B cell (primary cell): ENCODE measurements at regions not wholly inside any gene's neighbourhood (a gene's known extent, or its start where the extent isn't known, plus 50 kb on each side); places are given as distances from the start of the nearest gene placed in this dataset.

Source experiments
- ATAC-seq: fragments of 200-7000 bp; cut with Tn5 transposase; one replicate; pipeline ENCODE4 v1.10.0; 2021; ENCODE audit warnings: low read depth, mild to moderate bottlenecking, moderate number of reproducible peaks, moderate library complexity
- CTCF ChIA-PET: fragments of 350-600 bp; sonication (Branson Sonifier 250); formaldehyde crosslinking; loops from one replicate; lab custom pipeline; 2021; ENCODE audit warnings: antibody characterized with exemption, inconsistent platforms; lab: Charles Lee
- POLR2A ChIA-PET: fragments of 350-600 bp; sonication (Branson Sonifier 250); formaldehyde crosslinking; loops from one replicate; lab custom pipeline; 2021; ENCODE audit warnings: antibody characterized with exemption; lab: Charles Lee
- DNase-seq: peaks from one replicate; pipeline ENCODE4 v3.0.0; 2013
- H2AFZ ChIP-seq: 2 replicates; pipeline ENCODE4 v1.6.1; 2012; ENCODE audit warnings: mild to moderate bottlenecking, low read depth, low read length; ENCODE audit not compliant: insufficient read depth, poor library complexity, severe bottlenecking
- H3K27ac ChIP-seq, 2 donors: 1 replicate in 1 of 2; 2 replicates in 1 of 2; pipeline ENCODE4 v1.5.1; 2012 to 2013; ENCODE audit warnings: low read length in 2 of 2, mild to moderate bottlenecking in 2 of 2, moderate library complexity in 1 of 2
- H3K27me3 ChIP-seq, 4 experiments: fragments of 200-600 bp in 1 of 4; sonication (generic) in 1 of 4; replicated peaks in 1 of 4; 1 replicate in 2 of 4; 2 replicates in 2 of 4; pipeline versions ENCODE4 v1.6.1 to v1.7.0; 2013 to 2016; ENCODE audit warnings: low read length in 3 of 4, mild to moderate bottlenecking in 2 of 4, mixed read lengths in 1 of 4, moderate library complexity in 1 of 4; ENCODE audit not compliant: insufficient read depth in 4 of 4, control insufficient read depth in 3 of 4; ENCODE audit errors: control extremely low read depth in 1 of 4
- H3K36me3 ChIP-seq, 2 experiments: replicated peaks in 1 of 2; 1 replicate in 1 of 2; 2 replicates in 1 of 2; pipeline versions ENCODE4 v1.6.1 to v1.7.1; 2013; ENCODE audit warnings: low read length in 1 of 2; ENCODE audit not compliant: insufficient read depth in 2 of 2, control insufficient read depth in 1 of 2; ENCODE audit errors: control extremely low read depth in 1 of 2, extremely low read depth in 1 of 2
- H3K4me1 ChIP-seq, 2 donors: fragments of 200-600 bp in 1 of 2; sonication (generic) in 1 of 2; 1 replicate in 1 of 2; 2 replicates in 1 of 2; pipeline versions ENCODE4 v1.5.1 to v1.6.1; 2013 to 2017; ENCODE audit warnings: low read length in 2 of 2; ENCODE audit not compliant: control insufficient read depth in 2 of 2, insufficient read depth in 2 of 2
- H3K4me2 ChIP-seq: replicated peaks from 2 replicates; pipeline ENCODE3; 2012; ENCODE audit warnings: mild to moderate bottlenecking, low read depth, low read length; ENCODE audit not compliant: poor library complexity, severe bottlenecking
- H3K4me3 ChIP-seq, 5 experiments: fragments of 200-600 bp in 1 of 5; sonication (generic) in 1 of 5; 1 replicate in 3 of 5; 2 replicates in 2 of 5; pipeline versions ENCODE4 v1.5.1 to v1.7.0; 2011 to 2016; ENCODE audit warnings: low read length in 4 of 5, mild to moderate bottlenecking in 4 of 5, low read depth in 2 of 5, control low read depth in 1 of 5, moderate library complexity in 1 of 5; ENCODE audit not compliant: insufficient read depth in 1 of 5; ENCODE audit errors: control extremely low read depth in 1 of 5, extremely low read depth in 1 of 5
- H3K79me2 ChIP-seq: fragments of 200-600 bp; sonication (generic); one replicate; pipeline ENCODE4 v1.6.0; 2016; ENCODE audit warnings: low read length; ENCODE audit not compliant: control insufficient read depth, insufficient read depth
- H3K9ac ChIP-seq: fragments of 200-600 bp; sonication (generic); 2 replicates; pipeline ENCODE4 v1.6.1; 2017; ENCODE audit warnings: mild to moderate bottlenecking, low read length, moderate library complexity
- H3K9me3 ChIP-seq, 3 donors: one replicate each; pipeline versions ENCODE4 v1.6.1 to v1.7.1; 2013; ENCODE audit warnings: low read length in 2 of 3; ENCODE audit not compliant: control insufficient read depth in 2 of 3, insufficient read depth in 1 of 3; ENCODE audit errors: control extremely low read depth in 1 of 3
- H4K20me1 ChIP-seq: 2 replicates; pipeline ENCODE4 v1.6.0; 2012; ENCODE audit warnings: mild to moderate bottlenecking, low read length; ENCODE audit not compliant: insufficient read depth, control insufficient read depth, poor library complexity, severe bottlenecking
- H3K27ac Mint-ChIP-seq: one replicate; pipeline ENCODE4 v1.8.0; 2021; ENCODE audit warnings: mixed read lengths
- H3K27me3 Mint-ChIP-seq: one replicate; pipeline ENCODE4 v1.8.0; 2021; ENCODE audit warnings: mixed read lengths
- H3K4me1 Mint-ChIP-seq: one replicate; pipeline ENCODE4 v1.8.0; 2021; ENCODE audit warnings: mixed read lengths
- H3K4me3 Mint-ChIP-seq: one replicate; pipeline ENCODE4 v1.8.0; 2021; ENCODE audit warnings: mixed read lengths
- H3K9me3 Mint-ChIP-seq: one replicate; pipeline ENCODE4 v1.8.0; 2022; ENCODE audit warnings: mixed read lengths; ENCODE audit not compliant: insufficient read depth
- EZH2 ChIP-seq: IDR thresholded peaks from 2 replicates; pipeline ENCODE4 v1.6.1; 2012; ENCODE audit warnings: borderline replicate concordance, low read depth, mild to moderate bottlenecking, moderate library complexity, low read length; ENCODE audit not compliant: insufficient read depth, poor library complexity, severe bottlenecking
- WGBS: methylation state at CpG from one replicate; pipeline ENCODE4 v1.1.5; 2013; ENCODE audit warnings: missing lambda C conversion rate; ENCODE audit not compliant: insufficient coverage; 5-methylcytosine and 5-hydroxymethylcytosine counted together
- intact Hi-C: fragments of 100-400 bp; cut with micrococcal nuclease; formaldehyde crosslinking; loops from one replicate; pipeline ENCODE4 v1.10.0; 2022
- TF ChIP-seq, protein P1 (sequence below): fragments of 200-600 bp; IDR thresholded peaks from one replicate; pipeline ENCODE4 v1.8.0; 2022; ENCODE audit warnings: antibody characterized with exemption, mild to moderate bottlenecking

DNA sequence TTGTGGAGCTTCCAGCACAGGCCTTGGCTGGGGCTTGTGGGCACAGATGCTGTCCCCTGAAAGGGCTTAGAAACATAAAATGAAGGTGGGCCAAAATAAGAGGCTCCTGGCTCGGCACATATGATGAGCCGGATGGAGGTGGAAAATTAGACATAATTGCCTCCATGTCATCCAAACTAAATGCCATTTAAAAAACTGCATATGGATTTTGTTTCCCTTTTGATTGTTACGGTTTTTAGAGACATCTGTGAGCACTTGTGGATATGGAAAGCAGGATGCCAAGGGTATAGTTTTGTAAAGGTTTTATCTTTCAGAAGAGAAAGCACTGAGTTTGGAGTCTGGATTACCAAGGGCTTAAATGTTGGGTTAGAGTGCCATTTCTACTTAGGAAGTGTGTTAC is 498.3 kb downstream of the RIT2 start:
- Histone ChIP-seq H4K20me1 (no peaks in the 10 kb centered on the region), H3K9ac (no peak overlapping the region), H3K9me3 (no peaks in the 10 kb centered on the region), H3K4me2 (no peak overlapping the region), H3K27ac (no peak overlapping the region), H3K36me3 (no peaks in the 10 kb centered on the region), H3K4me1 (no peaks in the 10 kb centered on the region), H3K27me3 (no peaks in the 10 kb centered on the region), H3K79me2 (no peaks in the 10 kb centered on the region), H3K4me3 (no peak overlapping the region), H2AFZ (no peak overlapping the region)
- Mint-ChIP-seq H3K27ac (no peak overlapping the region), H3K4me3 (no peak overlapping the region), H3K9me3 (no peaks in the 10 kb centered on the region), H3K4me1 (no peaks in the 10 kb centered on the region), H3K27me3 (no peaks in the 10 kb centered on the region)
- TF ChIP-seq, protein P1, sequence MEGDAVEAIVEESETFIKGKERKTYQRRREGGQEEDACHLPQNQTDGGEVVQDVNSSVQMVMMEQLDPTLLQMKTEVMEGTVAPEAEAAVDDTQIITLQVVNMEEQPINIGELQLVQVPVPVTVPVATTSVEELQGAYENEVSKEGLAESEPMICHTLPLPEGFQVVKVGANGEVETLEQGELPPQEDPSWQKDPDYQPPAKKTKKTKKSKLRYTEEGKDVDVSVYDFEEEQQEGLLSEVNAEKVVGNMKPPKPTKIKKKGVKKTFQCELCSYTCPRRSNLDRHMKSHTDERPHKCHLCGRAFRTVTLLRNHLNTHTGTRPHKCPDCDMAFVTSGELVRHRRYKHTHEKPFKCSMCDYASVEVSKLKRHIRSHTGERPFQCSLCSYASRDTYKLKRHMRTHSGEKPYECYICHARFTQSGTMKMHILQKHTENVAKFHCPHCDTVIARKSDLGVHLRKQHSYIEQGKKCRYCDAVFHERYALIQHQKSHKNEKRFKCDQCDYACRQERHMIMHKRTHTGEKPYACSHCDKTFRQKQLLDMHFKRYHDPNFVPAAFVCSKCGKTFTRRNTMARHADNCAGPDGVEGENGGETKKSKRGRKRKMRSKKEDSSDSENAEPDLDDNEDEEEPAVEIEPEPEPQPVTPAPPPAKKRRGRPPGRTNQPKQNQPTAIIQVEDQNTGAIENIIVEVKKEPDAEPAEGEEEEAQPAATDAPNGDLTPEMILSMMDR = no peak
- no peak for TF ChIP-seq EZH2
- CTCF ChIA-PET = no interaction called here
- intact Hi-C loops = no loop called here
- POLR2A ChIA-PET = no interaction called here
- 71% methylated on average over 1 of the region's 3 CpGs for WGBS
- DNase-seq (no peak), ATAC-seq (no peak)

DNA sequence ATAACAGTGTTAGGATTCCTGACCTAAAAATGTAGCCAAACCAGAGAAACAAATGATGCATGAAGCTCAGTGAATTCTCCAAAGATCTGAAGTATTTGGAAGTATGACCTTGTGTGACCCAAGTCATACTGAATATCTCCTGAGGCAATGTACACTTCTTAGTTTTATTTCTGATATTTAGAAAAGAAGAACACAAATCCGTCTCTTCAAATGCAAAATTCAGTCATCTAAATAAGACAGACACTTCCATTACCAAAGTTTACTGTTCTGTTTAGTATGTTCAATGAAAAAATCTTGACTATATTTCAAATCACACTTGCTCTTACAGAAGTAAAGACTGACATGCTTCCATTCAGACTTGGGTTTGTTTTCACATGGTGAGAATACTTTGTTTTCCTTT is 495.7 kb downstream of the RIT2 start:
- H3K4me1 ChIP-seq = no peaks in the 10 kb centered on the region
- no peak overlapping the region for H3K4me2 ChIP-seq
- H3K79me2 ChIP-seq = no peaks in the 10 kb centered on the region
- TF ChIP-seq, protein P1 = no peak
- TF ChIP-seq EZH2 = no peak
- H3K9me3 ChIP-seq = no peaks in the 10 kb centered on the region
- Mint-ChIP-seq H3K9me3 (no peaks in the 10 kb centered on the region), H3K27ac (no peak overlapping the region), H3K4me1 (no peaks in the 10 kb centered on the region), H3K4me3 (no peak overlapping the region), H3K27me3 (no peaks in the 10 kb centered on the region)
- H2AFZ ChIP-seq = no peak overlapping the region
- no peaks in the 10 kb centered on the region for H4K20me1 ChIP-seq
- DNase-seq (no peak), ATAC-seq (no peak)
- H3K36me3 ChIP-seq = no peaks in the 10 kb centered on the region
- intact Hi-C loops = no loop called here
- no peaks in the 10 kb centered on the region for H3K27me3 ChIP-seq
- no peak overlapping the region for H3K27ac ChIP-seq
- ChIA-PET CTCF (no interaction called here), POLR2A (no interaction called here)
- no peak overlapping the region for H3K4me3 ChIP-seq
- H3K9ac ChIP-seq = no peak overlapping the region
- no CpG with 5 or more reads among the region's 1 CpG for WGBS
